CD4-positive, alpha-beta T cell treated with Interleukin-4 for 4 hours (primary cell): ENCODE measurements at regions not wholly inside any gene's neighbourhood (a gene's known extent, or its start where the extent isn't known, plus 50 kb on each side); places are given as distances from the start of the nearest gene placed in this dataset.
"Not testable (repeated sequence)": the region's sequence is repeated elsewhere in the genome, so short reads cannot be mapped to it uniquely, and the experiment has no call there.

Experiments
- DNase-seq: peaks from one replicate; pipeline ENCODE4 v3.0.0-alpha.2; 2020

DNA sequence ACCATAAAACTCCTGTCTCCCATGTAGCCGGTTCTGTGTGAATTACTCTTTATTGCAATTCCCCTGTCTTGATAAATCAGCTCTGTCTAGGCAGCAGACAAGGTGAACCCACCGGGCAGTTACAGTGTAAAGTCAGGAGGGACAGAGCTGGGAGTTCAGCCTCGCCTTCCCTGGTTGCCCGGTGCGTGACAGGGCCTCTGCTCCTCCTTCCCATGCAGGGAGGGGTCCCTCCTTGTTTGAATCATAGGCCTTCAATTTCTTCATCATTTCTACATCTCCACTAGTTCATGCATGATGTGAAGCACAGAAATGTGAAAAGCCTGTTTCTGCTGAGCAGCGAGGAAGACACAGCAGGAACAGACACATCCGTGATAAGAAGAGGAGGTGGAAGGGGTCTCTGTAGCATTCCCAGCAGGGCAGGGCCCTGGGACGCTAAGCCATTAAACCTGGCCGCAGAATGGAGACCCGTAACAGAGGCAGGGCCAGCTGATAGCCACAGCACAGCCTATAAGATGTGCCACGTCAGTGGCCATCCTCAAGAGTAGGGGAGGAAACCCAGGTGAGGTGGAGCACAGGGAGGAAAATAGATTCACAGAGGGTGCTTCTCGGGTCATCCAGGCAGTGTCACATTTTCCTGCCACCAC, 106.7 kb upstream of the CST7 start:
- no peak for DNase-seq

DNA sequence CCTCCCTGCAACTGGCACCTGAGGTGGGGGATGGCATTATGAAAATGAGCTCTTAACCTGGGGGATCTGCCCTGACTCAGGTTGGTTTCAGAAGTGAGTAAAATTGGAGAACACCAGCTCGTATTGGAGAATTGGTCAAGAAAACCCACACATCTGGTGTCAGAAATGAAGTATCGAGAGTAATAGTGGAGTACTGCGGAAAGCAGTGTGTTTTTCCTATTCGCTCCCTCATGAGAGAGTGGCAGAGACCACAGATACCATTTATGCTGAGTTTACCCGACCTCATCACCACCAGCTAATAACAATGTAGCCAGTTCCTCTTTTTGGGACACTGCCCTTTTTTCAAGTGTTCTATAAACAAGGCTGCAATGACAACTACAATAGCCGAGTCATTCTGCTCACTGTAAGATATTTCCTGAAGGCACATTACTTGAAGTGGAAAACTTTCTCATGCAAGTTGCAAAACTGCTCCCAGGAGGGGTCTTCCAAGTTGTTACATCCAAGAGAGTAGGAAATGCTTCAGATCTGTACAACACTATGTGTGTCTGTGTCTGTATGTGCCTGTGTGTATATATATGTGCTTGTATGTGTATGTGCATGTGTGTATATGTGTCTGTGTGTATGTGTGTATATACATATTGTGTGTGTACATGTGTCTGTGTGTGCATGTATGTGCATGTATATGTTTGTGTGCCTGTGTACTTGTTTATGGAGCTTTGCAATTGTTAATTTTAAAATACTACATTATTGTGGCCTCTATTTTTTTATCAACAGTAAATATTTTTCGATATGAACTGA, 106.0 kb upstream of the CST7 start:
- DNase-seq: no peak

DNA sequence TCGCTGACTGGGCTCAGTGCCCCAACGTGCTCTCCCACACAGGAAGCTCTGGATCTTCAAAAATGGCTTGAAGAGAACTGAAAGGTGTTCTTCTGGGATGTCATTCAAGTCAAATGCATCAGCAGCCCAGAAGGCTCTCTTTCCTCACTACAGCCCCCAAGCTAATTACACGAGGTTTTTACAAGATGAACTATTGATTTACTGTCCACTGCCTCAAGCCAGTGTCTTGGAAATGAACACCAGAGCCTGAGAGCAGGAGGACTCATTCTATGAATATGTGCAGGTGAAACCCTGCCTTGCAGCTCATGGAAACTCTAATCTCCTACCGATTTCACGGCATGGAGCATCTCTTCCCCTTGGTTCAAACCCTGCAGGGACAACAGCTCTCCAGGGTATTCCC, 98.9 kb upstream of the CST7 start:
- no peak for DNase-seq

DNA sequence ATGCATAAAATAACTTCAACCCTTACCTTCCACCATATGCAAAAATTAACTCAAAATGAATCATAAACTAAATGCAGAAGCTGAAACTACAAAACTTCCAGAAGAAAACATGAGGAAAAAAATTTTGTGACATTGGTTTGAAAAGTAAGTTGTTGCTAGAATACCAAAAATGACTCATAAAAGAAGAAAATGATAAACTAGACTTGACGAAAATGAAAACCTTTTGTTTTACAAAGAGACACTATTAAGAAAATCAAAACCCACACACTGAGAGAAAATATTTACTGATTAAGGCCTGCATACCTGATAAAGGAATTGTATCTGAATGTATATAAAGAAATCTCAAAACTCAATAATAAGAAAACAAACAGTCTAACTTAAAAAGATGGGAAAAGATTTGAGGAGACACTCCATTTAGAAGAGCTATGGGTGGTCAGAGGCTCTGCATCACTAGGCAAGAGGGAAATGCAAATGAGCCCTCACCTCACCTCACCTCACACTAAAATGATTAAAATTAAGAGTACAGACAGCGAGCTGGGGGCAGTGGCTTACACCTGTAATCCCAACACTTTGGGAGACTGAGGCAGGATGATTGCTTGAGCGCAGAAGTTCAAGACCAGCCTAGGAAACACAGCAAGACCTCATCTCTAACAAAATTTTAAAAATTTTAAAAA, 97.6 kb upstream of the CST7 start:
- DNase-seq: no peak

DNA sequence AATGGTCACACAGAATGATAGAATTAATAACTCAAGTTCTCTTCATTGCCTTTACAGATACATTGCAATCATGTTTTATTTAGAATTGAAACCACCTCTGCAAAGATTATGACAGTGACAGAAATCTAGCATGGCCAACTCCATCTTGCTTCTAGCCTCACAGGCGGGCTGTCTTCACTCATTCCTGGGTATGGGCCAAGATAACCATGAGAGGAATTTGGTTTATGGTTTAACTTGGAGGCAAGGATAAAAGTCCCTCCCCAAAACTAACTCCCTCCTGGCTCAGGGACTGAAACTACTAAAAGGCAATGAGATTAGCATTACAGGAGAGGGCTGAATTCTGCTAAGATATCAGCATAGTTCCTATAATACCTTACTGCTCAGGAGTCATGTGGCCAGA, 95.2 kb upstream of the CST7 start:
- DNase-seq: no peak

DNA sequence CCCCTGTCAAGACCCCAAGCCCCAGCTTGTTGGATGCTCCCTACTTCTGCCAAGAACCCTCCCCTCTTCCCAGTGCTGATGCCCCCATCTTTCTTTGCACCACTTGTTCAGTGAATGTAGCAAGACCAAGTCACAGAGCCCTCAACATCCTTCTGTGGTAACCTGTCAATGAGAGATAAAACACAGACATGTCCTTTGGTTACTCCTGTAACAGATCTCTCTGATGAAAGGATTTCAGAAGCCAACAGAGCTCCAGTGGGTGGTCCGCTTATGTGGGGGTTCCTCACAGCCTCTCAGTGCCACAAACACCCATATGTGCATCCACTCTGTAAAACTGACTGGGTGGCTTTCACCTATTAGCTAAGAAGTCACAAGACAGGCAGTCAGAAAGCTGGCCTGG, 93.2 kb upstream of the CST7 start:
- no peak for DNase-seq

DNA sequence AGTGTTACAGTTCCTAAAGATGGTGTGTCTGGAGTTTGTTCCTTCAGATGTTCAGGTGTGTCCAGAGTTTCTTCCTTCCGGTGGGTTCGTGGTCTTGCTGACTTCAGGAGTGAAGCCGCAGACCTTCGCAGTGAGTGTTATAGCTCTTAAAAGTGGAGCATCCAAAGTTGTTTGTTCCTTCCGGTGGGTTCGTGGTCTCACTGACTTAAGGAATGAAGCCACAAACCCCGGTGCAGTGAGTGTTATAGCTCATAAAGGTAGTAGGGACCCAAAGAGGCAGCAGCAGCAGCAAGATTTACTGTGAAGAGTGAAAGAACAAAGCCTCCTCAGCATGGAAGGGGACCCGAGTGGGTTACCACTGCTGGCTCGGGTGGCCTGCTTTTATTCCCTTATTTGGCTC, 90.6 kb upstream of the CST7 start:
- DNase-seq: not testable (repeated sequence)

DNA sequence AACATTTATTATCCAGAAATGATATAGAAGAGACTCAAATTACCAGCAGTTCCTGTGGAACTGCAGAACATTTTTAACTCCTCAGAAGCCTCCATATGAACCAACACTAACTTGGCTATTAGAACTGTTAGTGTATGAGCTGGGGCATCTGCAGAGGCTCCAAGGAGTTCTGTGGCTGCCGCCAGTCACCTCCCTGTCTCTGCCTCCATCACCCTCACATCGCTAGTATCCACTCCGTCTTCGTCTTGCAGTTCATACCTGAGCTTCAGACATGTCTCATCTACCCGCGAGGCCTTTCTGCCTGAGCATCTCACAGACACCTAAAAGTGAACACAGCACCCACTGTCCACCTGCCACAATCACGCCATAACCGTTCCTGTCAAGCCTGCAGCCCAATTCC, 89.5 kb upstream of the CST7 start:
- DNase-seq: no peak

DNA sequence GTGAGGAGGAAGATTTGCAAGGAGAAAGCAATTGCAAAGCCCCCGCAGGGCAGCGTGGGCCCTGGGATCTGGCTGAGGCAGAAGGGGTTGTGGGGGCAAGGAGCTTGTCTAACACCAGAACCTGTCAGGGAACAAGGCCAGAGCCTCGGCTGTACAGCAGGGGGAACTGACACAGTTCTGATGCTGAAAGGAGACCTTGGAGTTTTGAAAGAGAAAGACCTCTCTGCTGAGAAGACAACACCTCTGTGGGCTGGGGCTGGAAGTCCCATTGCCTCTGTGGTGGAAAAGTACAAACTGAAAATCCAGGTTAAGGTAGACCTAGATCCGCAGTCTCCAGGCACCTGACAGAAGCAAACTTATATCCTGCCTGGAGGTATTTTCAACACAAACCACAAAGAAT, 86.9 kb upstream of the CST7 start:
- no peak for DNase-seq

DNA sequence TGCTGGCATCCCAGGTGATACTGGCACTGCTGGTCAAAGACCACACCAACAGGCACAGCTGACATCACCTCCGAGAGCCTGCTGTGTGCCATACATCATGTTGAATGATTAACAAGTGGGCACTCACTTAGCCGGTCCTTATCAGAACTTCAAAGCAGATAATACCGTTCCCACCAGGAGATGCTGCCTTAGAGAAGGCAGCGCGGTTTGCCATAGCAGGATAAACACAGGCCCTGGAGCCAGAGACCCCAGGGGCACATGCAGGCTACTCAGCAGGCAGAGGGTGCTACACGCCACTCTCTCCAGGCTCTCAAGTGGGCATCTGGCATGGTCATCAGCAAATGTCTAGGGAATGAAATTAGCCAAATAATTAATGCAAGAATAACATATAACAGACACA, 86.5 kb upstream of the CST7 start:
- no peak for DNase-seq

DNA sequence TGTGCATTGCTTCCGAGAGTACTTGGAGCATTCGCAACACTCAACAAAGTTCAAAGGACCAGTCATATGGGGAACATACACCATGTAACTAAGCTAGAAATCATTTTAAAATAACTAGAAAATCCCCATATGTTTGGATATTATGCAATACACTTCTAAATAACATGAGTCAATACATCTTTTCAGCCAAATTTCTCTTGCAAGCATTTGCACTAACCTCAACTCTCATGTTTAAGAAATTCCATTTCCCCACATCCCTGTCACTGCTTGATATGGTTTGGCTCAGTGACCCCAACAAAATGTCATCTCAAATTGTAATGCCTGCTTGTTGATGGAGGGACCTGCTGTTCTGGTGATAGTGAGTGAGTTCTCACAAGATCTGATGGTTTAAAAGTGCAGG, 85.7 kb upstream of the CST7 start:
- no peak for DNase-seq

DNA sequence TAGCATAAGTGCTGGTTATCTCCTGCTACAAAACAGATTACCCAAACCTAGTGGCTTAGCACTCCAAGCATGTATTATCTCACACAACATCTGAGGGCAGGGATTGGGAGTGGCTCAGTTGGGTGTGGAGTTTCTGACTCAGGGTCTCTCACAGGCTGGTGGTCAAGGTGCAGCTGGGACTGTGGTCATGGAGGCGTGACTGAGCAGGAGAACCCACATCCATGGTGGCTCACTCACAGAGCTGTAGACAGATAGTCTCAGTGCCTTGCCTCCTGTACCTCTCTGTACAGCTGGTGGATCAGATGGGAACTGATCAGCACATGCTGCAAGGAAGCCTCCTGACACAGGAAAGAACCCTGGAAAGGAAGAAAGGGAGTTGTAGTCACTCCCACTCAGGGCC, 83.1 kb upstream of the CST7 start:
- no peak for DNase-seq

DNA sequence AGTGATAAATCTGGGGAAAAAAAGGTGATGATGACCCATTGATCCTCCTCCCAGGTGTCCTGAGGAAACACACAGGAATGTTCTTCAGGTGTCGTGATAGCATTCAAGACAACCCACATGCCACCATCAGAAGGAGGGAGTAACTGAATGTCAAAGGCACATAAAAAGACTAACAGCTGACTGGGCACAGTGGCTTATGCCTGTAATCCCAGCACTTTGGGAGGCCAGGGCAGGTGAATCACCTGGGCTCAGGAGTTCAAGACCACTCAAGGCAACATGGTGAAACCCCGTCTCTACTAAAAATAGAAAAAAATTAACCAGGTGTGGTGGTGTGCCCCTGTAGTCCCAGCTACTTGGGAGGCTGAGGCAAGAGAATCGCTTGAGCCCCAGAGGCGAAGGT, 82.3 kb upstream of the CST7 start:
- no peak for DNase-seq

DNA sequence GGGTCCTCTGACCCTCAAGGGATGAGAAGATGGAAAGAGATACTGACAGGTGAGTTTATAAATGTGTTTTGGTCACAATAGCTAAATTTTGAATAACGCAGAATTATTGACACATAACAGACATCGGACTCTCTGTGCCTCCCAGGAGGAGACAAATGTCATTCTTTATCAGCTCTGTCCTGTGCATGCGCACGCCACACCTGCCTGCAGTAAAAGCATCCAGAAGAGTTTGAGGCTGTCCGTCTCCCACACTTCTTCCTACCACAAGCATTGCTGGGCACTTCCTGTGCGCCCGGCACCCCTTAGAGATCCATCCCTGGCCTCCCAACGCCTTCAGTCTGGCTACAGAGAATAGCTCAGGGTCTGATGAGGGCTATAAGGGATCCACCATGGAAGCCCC, 81.5 kb upstream of the CST7 start:
- no peak for DNase-seq

DNA sequence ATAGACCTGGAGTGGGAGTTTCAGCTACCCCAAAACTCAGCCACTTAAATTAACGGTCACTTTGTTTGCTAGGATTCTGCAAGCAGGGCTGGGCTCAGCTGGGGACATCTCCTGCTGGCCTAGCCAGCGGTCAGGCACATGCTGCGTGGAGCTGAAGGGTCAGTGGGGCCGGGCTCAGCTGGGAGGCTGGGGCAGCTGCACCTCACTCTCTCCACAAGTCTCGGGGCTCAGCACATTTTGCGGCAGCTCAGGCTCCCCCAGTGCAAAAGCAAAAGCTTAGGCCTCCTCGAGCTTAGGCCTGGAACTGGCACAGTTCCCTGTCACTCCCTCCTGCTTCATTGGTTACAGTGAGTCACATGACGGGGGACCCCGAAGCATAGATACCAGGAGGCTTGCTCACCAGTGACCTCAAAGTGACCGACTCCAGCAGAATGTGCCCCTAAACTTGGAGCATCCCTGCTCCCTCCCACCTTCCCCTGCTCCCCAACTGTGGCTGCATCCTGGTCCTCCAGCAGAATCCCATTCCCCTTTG, 80.6 kb upstream of the CST7 start:
- no peak for DNase-seq

DNA sequence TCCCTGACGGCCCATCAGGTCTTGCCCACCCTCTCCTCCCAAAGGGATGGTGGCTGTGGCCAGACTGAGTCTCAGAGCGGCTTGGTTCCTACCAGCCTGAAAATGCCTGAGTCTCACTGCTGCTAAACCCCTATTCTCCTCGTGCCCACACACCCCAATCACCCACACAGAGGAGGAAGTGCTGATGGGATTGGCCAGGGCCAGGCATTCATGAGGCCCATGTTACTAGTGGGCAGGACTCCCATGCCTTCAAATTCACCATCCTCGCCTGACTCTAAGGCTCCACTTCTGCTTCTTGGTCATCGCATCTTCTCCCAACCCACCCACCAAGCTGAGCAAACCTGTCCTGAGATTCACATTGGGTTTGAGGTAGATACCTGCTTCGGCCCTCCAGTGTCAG, 80.1 kb upstream of the CST7 start:
- no peak for DNase-seq

DNA sequence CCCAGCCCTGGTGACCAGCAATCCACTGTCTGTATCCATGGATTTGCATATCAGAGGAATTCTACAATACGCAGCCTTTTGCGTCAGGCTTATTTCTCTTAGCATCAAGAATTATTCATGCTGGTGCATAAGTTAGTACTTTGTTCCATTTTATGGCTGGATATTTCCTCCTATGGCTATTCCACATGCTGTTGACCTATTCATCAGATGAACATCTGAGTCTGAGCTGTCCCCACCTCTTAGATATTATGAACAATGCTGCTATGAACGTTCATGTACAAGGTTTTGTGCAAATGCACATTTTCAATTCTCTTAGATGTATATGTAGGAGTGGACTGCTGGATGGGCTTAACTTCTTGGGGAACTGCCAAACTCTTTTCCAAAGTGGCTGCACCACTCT, 79.0 kb upstream of the CST7 start:
- DNase-seq: no peak

DNA sequence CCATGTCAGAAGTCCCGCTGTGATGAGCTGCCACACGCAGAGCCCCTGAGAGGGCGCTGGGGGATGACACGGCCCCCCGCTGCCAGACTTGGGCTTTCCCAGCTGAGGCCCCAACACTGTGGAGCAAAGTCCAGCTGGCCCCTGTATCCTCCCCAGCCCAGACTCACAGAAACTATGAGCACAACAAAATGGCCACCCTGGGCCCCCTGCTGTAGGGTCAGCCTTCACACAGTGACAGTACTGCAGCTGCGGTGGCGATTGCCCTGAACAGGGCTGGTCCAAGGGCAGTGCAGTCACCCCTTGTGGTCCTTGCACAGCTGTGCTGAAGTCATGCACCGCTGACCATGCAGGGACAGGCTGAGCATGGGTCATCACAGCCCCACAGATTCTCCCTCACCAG, 78.2 kb upstream of the CST7 start:
- no peak for DNase-seq

DNA sequence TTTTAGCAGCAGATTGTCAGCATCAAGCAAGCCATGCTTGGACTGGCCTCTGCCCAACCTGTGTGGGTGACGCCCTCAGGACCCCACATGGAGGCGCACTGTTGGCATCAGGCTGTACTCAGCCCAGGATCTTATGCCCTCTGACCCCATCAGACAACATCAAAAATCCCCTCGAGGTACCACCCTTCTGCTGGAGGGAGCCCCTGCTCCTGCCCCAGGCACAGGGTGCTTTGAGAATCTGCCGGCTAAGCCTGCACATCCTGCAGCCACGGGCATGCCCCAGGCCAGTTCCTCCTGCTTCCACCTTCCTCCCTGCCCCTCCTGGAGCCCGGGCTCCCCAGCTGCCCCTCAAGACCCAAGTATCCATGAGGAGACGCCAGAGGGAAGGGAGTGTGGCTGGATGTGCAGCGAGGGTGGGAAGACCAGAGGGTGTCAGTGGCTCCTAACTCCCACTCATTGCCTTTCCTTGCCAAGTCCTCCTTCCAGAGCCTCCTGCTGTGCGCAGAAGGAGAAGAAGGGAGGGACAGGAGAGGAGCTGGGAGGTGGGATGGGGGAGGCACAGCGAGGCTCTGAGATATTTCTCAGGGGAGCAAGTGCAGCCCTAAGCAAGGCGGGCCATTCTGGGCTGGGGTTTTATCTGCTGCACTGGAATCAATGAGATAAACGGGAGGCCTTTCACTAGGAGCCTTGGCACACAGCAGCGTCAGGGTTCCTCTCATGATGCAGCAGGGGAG, 77.4 kb upstream of the CST7 start:
- DNase-seq: no peak

DNA sequence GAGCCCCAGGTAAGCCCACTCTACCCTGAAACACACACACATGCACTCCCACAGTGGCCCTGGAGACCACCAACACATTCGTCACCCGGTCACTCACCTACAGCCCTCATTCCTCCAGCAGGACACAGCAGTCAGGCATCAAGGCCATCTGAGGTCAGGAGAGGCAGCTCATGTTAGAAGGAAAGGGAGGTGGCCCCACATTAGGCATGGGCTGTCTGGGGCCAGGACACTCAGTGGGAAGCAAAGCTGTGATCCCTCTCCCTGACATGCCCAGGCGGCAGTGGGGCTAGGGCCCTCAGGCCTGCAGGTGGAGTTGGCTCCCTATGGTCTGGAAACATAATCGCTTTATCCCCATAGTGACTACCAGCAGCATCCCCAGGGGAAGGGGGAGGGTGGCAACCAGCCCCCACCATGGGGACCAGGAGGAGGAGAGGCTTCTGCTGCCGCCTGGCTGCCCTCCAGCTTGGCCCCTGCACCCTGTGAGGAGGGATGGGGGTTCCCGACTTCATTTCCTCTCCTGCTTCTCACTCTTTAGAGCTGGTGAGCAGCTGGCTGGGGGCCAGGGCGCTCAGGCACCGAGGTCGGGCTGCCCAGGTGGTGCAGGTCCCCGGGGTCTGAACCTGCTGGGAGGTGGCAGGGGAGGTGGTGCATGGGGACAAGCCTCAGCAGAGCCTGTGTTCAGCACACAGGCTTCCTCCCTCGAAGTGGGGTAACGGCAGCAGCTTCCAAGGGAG, 76.6 kb upstream of the CST7 start:
- DNase-seq: no peak

DNA sequence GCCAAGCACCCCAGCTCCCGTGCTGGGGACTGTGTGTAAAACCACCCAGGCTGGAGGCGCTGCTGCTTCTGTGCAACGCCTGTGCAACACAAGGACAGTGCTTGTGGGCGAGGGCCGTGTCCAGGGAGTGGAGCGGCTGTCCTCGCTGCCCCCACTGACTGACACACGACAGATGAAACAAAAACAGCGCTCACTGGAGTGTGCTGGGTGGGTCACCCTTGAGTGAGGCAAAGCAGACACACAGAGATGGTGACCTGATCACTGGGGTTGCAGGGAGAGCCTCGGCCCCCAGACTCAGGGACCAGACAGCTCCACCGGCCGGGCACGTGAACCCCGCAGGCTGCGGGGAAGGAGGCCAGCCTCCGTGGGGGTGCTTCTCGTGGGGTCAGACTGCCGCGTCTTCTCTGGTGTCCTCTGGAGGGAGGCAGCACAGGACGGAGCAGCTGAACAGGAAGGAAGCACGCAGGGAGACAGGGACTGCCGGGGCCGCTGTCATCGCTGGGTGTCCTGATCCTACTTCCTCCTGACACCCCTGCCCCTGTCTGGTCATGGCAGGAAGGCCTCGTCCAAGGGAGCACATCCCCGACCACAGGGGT, 75.9 kb upstream of the CST7 start:
- no peak for DNase-seq

DNA sequence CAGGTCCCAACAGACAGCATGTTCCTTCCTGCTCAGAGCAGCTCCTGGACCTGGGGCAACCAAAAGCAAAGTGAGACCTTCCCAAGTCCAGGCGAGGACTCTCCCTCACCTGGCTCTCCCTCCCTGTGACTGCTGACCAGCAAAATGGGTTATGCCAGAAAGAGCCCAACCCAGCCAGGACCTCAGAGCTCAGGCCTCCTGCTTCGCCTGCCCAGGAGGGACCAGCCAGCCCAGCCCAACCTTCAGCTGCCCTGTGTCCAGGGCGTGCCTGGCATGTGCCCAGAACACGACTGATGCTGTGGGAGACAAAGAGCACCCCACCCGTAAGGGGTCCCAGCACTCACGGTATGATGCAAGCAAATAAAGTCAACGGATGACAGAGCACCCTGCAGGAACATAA, 74.0 kb upstream of the CST7 start:
- no peak for DNase-seq
